HFFc6 (cell line): ENCODE measurements at regions not wholly inside any gene's neighbourhood (a gene's known extent, or its start where the extent isn't known, plus 50 kb on each side); places are given as distances from the start of the nearest gene placed in this dataset.

Experiments
- DNase-seq: peaks from one replicate; pipeline ENCODE4 v3.0.0-alpha.2; 2018
- H3K27ac Mint-ChIP-seq: 2 replicates; pipeline ENCODE4 v1.8.0; 2020; ENCODE audit warnings: mild to moderate bottlenecking, mixed read lengths
- H3K27me3 Mint-ChIP-seq: 2 replicates; pipeline ENCODE4 v1.8.0; 2021; ENCODE audit warnings: mild to moderate bottlenecking, moderate library complexity, mixed read lengths; ENCODE audit not compliant: insufficient read depth
- H3K36me3 Mint-ChIP-seq: 2 replicates; pipeline ENCODE4 v1.8.0; 2021; ENCODE audit warnings: low read depth, mixed read lengths
- H3K4me1 Mint-ChIP-seq: 2 replicates; pipeline ENCODE4 v1.8.0; 2020; ENCODE audit warnings: low read depth, mixed read lengths
- H3K4me3 Mint-ChIP-seq: 2 replicates; pipeline ENCODE4 v1.8.0; 2020; ENCODE audit warnings: mild to moderate bottlenecking, moderate library complexity, mixed read lengths
- H3K9me3 Mint-ChIP-seq: 2 replicates; pipeline ENCODE4 v1.8.0; 2020; ENCODE audit warnings: mild to moderate bottlenecking, mixed read lengths
- TF ChIP-seq, protein P1 (sequence below): fragments of 200-600 bp; sonication (generic); IDR thresholded peaks from 2 replicates; pipeline ENCODE4 v1.5.0; 2021; ENCODE audit warnings: antibody characterized with exemption, mild to moderate bottlenecking

DNA sequence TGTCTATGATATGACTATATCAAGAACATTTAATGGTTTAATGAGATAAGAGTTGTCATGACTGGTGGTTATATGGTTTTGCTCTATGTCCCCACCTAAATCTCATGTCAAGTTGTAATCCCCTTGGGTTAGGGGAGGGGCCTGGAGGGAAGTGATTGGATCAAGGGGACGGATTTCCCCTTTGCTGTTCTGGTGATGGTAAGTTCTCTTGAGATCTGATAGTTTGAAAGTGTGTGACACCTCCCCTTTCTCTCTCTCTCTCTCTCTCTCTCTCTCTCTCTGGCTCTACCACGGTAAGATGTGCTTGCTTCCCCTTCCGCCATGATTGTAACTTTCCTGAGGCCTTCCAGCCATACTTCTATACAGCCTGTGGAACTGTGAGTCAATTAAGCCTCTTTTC is 803.4 kb downstream of the TRIML1 start:
- TF ChIP-seq, protein P1, sequence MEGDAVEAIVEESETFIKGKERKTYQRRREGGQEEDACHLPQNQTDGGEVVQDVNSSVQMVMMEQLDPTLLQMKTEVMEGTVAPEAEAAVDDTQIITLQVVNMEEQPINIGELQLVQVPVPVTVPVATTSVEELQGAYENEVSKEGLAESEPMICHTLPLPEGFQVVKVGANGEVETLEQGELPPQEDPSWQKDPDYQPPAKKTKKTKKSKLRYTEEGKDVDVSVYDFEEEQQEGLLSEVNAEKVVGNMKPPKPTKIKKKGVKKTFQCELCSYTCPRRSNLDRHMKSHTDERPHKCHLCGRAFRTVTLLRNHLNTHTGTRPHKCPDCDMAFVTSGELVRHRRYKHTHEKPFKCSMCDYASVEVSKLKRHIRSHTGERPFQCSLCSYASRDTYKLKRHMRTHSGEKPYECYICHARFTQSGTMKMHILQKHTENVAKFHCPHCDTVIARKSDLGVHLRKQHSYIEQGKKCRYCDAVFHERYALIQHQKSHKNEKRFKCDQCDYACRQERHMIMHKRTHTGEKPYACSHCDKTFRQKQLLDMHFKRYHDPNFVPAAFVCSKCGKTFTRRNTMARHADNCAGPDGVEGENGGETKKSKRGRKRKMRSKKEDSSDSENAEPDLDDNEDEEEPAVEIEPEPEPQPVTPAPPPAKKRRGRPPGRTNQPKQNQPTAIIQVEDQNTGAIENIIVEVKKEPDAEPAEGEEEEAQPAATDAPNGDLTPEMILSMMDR = no peak
- Mint-ChIP-seq H3K4me3 (peak overlapping the region; percentile 77; the same call in 1 of the 2 replicates), H3K36me3 (peaks cover 25% of the 10 kb centered on the region), H3K4me1 (peaks cover 74% of the 10 kb centered on the region), H3K27me3 (peaks cover 2% of the 10 kb centered on the region; the same call in 1 of the 2 replicates), H3K27ac (peak overlapping the region; percentile 94), H3K9me3 (no peaks in the 10 kb centered on the region)
- no peak for DNase-seq

GRCh38 chr4:188949596-188949995 is 810.4 kb downstream of the TRIML1 start:
- Mint-ChIP-seq H3K27ac (no peak overlapping the region; the same call in 1 of the 2 replicates), H3K4me3 (no peak overlapping the region; the same call in 1 of the 2 replicates), H3K36me3 (peaks cover 15% of the 10 kb centered on the region; the same call in 1 of the 2 replicates), H3K4me1 (peaks cover 55% of the 10 kb centered on the region; the same call in 1 of the 2 replicates), H3K27me3 (no peaks in the 10 kb centered on the region), H3K9me3 (no peaks in the 10 kb centered on the region; the same call in 1 of the 2 replicates)
- TF ChIP-seq, protein P1 = no peak
- no peak for DNase-seq

DNA sequence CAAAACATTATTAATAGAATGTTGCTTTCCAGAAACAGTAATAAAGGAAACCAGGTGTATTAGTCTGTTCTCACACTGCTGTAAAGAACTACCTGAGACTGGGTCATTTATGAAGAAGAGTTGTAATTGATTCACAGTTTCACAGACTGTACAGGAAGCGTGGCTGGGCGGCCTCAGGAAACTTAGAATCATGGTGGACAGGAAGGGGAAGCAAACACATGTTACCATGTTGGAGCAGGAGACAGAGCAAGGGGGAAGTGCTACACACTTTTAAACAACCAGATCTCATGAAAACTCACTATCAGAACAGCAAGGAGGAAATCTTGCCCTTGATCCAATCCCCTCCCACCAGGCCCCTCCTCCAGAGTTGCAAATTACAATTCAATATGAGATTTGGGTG is 815.8 kb downstream of the TRIML1 start:
- TF ChIP-seq, protein P1 = no peak
- Mint-ChIP-seq H3K36me3 (no peaks in the 10 kb centered on the region), H3K4me3 (no peak overlapping the region), H3K27ac (no peak overlapping the region), H3K27me3 (peaks cover 2% of the 10 kb centered on the region; the same call in 1 of the 2 replicates), H3K9me3 (no peaks in the 10 kb centered on the region; the same call in 1 of the 2 replicates), H3K4me1 (peaks cover 58% of the 10 kb centered on the region)
- no peak for DNase-seq

DNA sequence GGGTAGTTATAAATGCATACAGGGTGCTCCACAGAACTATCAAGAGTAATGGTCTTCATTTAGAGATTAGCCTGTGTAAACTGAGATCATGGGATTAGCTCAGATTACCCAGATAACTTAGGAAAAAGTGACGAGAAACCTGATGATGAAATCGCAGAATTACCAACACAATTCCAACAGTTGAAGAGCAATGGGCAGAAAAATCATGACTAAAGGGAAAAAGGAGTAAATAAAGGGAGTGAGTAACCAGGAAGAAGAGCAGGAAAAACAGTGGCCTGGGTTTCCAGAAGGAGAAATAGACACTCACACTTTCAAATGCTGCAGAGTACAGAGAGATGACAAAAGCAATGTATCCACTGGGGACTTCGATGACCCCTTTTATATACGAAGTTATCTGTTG is 817.3 kb downstream of the TRIML1 start:
- TF ChIP-seq, protein P1 = no peak
- DNase-seq = no peak

GRCh38 chr4:188958346-188958745 is 819.1 kb downstream of the TRIML1 start:
- H3K36me3 Mint-ChIP-seq = no peaks in the 10 kb centered on the region; the same call in 1 of the 2 replicates
- H3K4me3 Mint-ChIP-seq = no peak overlapping the region
- TF ChIP-seq, protein P1 = no peak
- H3K27me3 Mint-ChIP-seq = peaks cover 2% of the 10 kb centered on the region; the same call in 1 of the 2 replicates
- DNase-seq = no peak
- H3K9me3 Mint-ChIP-seq = no peaks in the 10 kb centered on the region; the same call in 1 of the 2 replicates
- no peak overlapping the region for H3K27ac Mint-ChIP-seq
- H3K4me1 Mint-ChIP-seq = peaks cover 54% of the 10 kb centered on the region

More for the DNA sequence above, 817.3 kb downstream of the TRIML1 start:
- Mint-ChIP-seq H3K36me3 (no peaks in the 10 kb centered on the region), H3K9me3 (no peaks in the 10 kb centered on the region; the same call in 1 of the 2 replicates), H3K27ac (peak overlapping the region; percentile 5; the same call in 1 of the 2 replicates), H3K4me3 (no peak overlapping the region; the same call in 1 of the 2 replicates), H3K27me3 (peaks cover 2% of the 10 kb centered on the region; the same call in 1 of the 2 replicates), H3K4me1 (peaks cover 63% of the 10 kb centered on the region)
